ENCODE measurements at regions not wholly inside any gene's neighbourhood (a gene's known extent, or its start where the extent isn't known, plus 50 kb on each side); places are given as distances from the start of the nearest gene placed in this dataset.
A peak's percentile ranks its signal among the peaks of the same experiment; 100 is the strongest.
"Not testable (repeated sequence)": the region's sequence is repeated elsewhere in the genome, so short reads cannot be mapped to it uniquely, and the experiment has no call there.

DNA sequence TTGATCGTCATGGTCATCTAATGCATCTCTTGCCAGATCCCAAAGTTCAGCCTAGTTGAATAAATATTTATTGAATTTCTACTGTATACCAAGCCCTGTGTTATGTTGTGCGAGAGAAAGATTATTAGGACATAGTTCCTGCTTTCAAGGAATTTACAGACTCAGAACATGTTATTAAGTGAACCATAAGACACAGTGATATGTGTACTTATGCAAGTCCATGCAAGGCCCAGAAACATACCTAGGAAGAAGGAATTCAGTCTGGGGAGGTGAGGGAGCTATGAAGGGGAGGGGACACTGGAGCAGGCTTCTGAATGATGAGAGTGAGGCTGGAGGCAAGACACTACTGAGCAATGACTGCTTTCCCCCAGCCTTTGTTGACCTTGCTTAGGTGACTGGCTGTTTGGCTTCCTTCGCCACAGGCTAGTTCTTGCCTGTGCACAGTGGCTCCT, 81.4 kb downstream of the ACAA2 start:
- DNase-seq = no peak

DNA sequence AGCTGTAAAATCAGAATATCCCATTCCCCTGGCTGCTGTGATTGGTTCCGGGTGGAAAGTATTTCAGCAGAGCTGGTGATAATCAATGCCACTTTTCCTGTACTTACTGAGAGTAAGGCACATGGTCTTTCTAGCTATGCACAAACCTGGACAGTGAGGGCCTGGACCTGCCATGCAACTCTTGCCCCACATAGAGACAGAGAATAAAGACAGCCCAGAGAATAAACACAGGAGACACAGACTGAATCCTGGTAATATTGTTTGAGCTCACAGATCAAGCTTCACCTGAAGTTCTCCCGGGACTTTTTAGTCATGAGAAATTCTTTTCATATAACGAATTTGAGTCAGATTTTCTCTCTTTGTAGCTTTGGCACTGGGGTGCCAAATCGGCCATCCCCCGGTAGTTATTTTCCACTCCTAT, 81.9 kb downstream of the ACAA2 start:
- DNase-seq = no peak

DNA sequence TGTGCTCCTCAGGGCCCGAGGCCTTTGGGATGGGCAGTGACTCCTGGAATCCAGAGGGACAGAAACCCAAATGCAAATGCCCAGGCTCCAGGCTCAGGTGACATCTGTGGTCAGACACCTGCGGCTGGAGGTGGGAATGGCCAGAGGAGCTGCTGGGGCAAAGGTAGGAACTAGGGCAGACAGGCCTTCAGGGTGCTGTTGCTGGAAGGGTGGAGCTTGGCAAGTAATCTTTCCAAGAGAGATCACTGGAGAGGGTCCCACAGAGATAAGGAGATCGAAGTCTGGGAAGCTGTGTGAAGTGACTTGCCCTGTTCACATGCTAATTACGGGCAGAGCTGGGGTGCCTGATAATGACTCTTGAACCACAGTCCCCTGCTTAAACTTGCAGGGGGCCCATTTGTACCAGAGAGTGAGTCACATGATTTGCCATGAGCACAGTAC, 82.4 kb downstream of the ACAA2 start:
- DNase-seq = no peak

DNA sequence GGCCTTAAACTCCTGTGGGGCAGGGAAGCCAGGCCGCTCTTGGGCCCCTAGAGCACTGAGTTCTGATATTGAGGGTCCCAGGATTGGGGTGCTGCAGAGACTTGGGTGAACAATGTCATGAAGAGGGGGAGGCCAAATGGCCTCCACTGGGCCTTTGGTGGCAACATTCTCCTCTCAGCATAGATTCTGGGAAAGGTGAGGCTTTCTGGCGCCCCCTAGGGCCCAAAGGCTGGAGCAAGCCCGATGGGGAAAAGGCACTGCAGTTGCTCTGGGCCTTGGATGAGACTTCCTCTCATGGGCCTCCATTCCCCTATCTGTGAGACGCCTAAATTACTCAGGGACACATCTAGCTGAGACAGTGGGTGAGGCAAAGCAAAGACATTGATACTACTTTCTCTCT, 84.8 kb downstream of the ACAA2 start:
- peak in 1 of 2 donors; percentile 10 for DNase-seq

DNA sequence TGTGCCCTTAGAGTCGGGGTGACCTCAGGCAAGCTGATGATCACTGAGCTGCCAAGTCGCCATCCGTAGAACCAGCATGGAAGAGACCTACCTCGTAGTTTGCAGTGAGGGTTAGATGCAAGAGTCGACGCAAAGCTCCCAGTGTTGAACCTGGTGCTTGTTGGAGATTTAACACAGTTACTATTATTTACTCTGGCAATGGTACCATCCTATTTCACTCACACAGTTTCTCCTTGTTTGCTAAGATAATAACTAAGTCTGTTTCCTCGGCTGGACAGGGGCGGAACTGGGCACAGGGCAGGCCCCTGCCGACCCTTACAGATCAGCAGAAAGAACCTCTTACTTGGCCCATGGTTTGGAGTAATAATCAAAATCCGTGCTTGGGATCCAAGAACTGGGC, 85.5 kb downstream of the ACAA2 start:
- no peak for DNase-seq

DNA sequence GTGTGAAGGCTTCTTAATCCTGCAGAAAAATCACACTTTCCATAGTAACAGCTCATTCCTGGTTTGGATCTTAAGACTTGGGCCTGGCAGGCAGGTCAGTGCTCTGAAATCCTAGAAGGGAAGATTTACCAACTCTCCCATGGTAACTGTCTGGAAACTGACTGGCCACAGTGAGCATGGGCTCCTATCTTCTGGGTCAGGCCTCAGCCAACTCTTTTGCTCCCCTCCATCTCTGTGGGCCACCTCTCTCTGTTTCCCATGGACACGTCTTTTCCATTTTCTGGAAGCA, 86.7 kb downstream of the ACAA2 start:
- DNase-seq = no peak

DNA sequence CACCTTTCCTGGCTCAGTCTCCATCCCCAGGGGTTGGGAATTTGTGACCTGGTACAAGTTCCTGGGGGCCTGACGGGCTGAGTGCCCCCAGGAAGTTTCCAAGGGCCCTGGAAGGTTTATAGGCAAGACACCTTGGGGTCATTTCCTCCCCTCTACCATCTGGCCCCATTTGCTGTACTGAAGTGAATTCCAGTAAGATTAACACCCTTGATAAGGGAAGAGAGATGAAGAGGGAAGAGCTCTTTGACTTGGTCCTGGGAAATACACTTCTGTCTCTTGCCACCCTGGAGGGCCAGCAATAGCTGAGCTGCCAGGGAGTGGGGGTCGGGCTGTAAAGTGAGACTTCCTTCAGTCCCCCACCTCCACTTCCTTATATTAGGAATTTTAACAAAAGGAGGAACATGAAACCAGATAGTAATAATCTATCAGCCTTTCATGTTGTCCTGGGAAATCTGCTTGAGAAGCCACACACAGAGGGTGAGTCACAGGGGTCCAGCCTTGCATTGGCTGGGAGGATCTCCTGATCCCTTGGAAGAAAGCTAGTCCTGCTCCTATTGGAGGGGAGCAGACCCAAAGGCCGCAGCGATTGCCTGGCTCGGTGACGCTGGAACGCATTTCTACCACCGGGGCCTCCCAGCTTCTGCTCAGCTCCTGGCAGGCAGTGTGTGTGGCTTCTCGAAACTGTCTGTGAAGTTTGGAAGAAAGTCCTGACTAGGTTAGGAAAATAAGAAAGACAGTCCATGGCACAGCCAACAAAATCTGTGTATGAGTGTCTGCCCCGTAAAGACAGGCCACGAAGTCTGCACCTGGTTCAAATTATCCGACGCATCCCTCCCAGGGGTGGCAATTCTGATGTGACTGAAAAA, 87.3 kb downstream of the ACAA2 start:
- DNase-seq = no peak

DNA sequence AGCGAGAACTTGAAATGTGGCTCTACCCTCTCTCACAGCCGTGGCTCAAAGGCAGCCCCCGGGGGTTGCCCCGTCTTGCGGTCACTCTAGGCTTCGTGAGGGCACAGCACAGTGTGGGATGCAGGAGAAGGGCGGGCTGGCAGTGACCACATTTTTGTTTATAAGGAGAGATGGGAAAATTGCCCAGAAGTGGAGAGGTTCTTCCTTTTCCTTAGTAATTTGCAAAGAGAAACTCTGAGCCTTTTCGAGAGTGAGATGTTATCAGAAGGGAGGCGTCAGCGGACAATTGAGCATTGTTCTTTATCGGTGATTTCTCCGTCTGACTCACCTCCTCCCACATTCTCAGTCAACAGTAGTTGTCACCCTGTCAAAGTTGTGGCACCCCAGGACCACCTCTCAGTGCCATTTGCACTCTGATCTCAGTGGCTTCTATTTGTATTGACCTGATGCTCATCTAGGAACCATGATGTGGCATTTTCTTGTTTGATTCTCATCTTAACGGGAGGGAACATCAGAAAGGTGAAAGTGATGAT, 89.6 kb downstream of the ACAA2 start:
- DNase-seq = no peak

DNA sequence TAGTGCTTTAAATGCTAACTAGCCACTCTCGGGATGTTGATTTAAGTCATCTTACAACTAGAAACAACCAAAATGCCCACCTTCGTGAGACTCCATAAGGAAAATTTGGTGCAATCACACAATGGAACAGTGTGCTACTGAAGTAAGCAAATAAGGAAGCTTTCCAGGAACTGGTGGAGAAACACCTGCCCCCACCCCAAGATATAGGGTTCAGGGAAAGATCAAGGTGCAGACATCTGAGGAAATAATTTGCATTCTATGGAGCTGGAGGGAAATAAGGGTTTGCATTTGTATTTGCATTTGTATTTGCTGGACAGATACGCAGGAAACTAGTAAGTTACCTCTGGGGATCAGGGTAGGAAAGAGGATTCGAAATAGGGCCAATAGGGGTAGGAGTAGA, 90.9 kb downstream of the ACAA2 start:
- DNase-seq = no peak

DNA sequence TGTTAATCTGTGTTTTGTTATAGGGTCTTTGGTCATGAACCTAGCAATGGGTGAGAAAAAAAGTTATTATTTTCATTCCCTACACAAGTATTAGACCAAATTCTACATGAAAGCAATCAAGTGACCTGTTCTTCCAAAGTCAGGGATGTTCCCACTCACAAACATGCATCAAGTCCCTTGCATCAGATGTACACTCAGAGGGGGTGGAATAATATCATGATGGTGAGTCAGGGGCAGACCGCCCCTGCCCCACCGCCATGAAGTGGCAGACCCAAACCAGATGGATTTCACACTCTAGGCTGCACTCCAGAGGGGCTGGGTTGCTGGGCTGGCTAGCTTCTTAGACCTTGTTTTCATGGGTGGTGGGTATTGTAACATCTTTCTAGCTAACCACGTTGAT, 91.4 kb downstream of the ACAA2 start:
- no peak for DNase-seq

DNA sequence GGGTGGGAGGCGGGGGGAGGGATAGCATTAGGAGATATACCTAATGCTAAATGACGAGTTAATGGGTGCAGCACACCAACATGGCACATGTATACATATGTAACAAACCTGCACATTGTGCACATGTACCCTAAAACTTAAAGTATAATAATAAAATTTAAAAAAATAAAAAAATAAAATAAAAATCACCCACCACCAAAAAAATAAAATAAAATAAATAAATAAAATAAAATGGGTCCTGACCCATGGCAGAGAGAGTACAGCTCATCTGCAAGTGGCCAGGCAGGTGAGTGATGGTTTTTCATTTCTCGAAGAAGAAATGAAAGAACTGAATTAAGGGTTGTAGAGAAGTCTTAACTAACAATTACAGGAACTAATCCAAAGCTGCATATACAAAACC, 92.4 kb downstream of the ACAA2 start:
- not testable (repeated sequence) for DNase-seq

DNA sequence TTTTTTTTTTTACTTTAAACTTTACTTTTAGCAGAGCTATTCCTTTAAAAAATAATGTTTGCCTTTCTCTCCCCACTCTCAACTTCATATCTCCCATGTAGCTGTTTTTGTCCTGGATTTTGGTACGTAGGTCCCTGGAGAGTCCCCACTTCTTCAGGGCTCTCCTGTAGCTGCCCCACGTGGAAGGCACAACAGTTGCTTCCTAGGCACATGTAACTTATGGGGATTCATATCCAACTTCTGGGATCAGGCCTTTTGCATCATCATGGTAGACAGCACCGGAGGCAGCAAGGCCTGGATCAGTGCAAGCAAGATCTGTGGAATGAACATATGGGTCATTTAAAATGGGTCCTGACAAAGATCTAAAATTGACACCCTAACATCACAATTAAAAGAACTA, 95.7 kb downstream of the ACAA2 start:
- no peak for DNase-seq

DNA sequence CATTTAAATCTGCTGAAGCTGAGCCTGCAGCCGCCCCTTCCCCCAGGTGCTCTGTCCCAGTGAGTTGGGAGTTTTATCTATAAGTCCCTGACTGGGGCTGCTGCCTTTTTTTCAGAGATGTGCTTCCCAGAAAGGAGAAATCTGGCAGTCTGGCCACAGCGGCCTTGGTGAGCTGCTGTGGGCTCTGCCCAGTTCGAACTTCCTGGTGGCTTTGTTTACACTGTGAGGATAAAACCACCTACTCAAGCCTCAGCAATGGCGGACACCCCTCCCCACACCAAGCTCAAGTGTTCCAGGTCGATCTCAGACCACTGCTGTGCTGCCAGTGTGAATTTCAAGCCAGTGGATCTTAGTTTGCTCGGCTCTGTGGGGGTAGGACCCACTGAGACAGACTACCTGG, 97.3 kb downstream of the ACAA2 start:
- DNase-seq = no peak

DNA sequence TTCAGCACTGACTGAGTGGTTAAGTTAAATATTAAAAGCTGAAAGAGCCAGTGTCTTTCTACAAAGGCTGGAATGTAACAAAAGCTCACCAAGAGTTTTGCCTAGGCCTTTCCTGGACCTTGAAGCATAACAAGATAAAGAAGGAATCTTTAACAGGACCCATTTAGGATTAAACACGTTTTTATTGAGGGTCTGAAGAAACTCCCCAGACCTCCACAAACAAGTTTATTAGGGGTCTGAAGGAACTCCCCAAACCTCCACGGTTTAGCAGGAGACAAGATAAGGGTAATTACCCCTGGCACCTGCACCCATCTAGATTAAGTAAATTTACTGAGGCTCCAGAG, 104.0 kb downstream of the ACAA2 start:
- DNase-seq = no peak

DNA sequence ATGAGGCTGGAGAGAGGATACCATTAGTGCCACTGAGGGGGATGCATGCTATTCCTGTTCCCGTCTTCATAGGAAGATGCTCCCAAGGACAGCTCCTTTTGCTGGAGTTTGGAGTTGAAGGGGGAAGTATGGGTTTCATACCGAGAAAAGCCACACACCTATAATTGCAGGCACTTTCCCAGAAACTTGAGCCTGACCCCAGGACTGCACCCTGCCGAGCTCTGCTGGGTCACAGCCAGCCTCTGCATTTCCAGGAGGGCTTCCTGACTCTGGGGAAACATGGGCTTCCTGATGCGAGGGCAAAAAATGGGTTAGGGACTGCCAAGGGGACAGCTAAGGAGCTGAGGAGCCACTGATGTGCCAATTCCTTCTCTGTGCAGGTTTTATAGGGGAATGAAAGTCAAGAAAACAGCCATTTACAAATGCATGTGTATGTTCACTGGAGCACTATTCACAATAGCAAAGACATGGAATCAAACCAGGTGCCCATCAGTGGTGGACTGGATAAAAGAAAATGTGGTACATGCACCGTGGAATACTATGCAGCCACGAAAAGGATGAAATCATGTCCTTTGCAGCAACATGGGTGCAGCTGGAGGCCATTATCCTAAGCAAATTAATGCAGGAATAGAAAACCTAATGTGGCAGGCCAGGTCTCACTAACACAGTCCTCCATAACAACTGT, 104.5 kb downstream of the ACAA2 start:
- DNase-seq = no peak

DNA sequence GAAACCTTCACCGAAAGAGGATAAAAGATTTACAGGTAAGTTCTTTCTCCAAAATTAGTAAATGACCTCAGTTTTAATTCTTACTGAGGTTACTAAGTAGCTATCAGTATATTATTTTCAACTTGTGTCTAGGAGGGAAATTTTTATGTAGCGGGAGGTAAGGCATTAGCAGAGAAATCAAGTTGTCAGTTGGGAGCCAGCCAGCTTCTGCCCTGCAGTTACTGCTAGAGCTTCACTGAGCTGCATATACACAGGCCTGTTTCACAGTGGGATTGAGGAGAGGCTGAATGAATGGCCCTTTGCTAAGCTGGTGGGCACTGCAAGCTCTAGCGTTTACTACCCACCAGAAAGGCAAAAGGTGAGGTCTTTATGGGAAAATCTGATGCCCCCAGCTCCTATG, 105.7 kb downstream of the ACAA2 start:
- no peak for DNase-seq

DNA sequence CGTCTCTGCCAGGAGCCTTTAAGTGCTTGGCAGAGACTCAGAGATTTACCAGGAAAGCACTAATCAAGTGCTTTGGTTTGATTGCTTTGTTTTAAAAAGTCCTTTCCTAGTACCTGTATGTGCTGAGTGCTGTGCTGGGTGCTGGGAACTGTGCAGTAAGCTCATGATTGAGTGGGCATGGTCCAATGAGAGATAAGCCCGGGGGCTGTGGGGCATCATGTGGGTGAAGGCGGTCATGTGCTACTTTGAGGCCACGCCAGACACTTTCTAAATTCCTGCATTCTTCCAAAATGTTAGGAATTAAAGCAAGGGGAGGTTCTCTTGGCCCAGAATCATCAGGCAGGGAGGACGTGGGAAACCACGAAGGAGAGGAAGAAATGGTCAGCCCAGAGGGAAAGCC, 109.0 kb downstream of the ACAA2 start:
- no peak for DNase-seq

DNA sequence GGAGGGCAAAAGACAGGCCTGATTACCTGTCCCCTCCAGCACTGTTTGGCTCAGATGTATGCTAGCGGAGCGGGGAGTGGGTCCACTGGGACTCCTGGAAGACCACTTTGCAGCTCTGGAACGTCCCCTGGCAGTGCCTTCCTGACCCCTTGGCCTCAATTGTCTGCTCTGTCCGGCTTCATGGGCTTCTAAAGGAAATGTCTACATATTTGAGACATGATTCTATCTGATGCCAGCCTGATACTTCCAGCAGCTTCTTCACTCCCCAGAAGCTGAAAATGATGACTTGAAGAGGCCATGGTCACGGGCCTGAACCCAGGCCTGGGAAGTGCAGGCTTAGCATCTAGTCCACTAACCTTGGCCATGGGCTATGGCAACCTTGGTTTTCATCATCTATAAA, 112.1 kb downstream of the ACAA2 start:
- DNase-seq = no peak

DNA sequence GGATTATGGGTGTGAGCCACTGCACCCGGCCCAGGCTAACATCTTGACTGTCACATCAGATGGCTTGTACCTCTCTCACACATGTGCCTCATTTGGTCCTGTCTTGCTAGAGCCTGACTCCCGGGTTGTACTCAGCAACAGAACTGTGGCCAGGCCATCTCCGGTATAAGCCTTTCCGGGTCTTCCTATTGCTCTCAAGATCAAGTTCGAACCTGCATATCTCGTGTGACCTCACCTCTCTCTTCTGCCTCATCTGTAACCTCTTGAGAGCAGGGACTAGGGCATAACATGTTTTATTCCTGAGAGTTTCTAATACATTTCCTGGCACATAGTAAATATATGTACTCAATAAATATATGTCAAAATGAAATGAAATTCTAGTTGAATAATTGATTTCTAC, 114.0 kb downstream of the ACAA2 start:
- no peak for DNase-seq

DNA sequence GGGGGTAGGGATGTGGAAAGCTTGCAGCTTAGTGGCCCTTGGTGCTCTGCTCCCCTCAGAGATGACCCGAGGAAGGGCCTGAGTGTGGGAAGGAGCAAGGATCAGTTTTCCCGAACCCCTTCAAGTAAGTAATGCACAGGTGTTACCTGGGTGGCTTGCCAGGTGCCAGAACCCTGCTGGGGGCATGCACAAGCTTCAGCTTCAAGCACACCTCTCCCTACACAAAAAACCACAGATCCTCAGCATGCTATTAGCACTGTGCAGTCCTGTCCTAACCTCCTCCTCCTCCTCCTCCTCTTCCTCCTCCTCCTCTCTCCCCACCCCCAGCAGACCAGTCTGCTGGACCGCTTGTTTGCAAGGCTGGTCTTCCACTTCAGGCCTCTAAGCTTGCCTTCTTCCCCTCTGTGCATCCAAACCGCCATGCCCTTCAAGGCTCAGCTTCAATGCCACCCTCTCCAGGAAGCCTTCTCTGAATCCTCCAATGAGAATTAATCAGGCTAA, 114.8 kb downstream of the ACAA2 start:
- no peak for DNase-seq

DNA sequence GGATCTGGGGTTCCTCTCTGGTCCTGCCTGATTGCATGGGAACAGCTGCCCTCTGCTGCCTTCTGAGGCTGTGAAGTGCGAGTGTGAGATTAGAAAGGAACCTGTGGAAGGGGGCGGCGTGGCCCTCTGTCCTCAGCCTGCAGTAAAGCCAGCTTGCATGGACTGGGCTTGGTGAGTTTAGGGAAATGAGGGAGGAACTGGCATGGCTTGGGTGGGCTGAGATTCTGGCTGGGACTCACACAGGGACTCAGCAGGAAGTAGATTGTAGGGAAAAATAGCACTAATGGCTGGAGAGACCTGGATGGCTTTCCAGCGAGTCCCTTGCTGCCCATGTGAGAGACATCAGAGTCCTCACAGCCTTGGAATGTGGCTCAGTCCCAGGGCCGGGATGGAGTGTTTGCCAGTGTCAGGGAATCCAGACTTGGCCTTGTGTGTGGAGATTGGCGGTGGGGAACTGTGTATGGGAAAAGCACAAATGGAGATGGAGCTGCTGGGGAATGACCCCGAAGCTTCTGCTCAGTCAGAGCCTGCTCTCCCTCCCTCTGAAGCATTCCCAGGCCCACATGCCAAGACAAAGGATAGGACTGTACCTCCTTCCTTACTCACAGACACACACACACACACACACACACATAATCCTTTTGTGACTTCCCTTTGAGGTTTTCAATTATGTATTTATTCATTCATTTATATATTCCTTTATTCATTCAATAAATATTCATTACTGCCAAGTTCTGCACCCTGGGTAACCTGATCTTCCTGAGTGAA, 115.4 kb downstream of the ACAA2 start:
- DNase-seq = no peak

DNA sequence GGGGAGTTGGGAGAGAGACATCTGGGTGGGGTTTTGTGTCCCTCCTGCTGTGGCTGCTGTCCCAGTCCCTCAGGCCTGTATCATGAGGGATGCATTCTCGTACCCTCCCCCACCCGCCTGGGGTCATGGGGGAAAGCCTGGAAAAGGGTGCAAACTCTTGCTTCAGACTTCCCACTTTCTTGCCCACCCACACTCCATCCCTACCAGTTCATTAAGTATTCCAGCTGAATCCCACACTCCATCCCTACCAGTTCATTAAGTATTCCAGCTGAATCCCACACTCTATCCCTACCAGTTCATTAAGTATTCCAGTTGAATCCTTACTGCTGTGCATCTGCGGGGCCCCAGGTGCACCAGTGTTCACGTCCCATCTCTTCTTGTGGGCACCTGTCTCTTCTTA, 116.3 kb downstream of the ACAA2 start:
- DNase-seq = no peak

DNA sequence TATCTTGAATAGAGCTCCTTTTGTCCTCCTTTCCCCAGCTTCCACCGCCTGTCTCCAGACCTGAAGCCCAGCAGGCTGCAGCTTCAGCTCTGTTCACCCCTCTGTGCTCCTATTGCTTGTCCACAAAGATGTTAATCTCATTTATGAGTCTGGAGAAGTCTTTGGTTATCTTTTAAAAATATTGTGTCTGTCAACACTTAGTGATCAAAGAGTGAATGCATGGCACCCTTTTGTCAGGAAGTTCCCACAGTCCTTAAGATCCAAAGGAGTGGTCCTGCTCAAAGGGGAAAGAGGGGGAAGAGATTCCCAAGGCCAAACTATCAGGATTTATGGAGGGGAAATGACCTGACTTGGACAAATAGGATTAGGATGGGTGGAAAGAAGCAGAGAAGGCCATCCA, 118.9 kb downstream of the ACAA2 start:
- no peak for DNase-seq

DNA sequence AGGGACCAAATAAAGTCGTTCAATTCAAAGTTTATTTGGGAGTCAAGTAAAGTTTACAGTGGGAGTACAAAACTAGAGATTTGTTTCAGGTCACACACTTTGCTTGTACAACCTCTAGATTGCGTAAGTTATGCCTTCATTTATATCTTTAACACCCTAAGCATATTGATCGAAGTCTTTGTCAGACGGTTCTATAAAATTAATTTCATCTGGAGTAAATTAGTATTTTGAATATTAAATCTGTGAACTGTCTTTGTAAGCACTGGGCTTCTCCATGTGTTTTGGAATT, 119.7 kb downstream of the ACAA2 start:
- no peak for DNase-seq
